22Rv1 (cell line): ENCODE measurements at regions not wholly inside any gene's neighbourhood (a gene's known extent, or its start where the extent isn't known, plus 50 kb on each side); places are given as distances from the start of the nearest gene placed in this dataset.

Source experiments
- H3K27ac ChIP-seq: fragments of 450-650 bp; 2 replicates; pipeline ENCODE4 v1.5.1; 2017
- ZFX ChIP-seq: fragments of 450-650 bp; IDR thresholded peaks from 2 replicates; pipeline ENCODE4 v1.6.1; 2017; ENCODE audit warnings: antibody characterized with exemption, borderline replicate concordance
- TF ChIP-seq, protein P1 (sequence below): fragments of 450-650 bp; IDR thresholded peaks from 2 replicates; pipeline ENCODE4 v1.5.1; 2017; ENCODE audit warnings: mild to moderate bottlenecking

DNA sequence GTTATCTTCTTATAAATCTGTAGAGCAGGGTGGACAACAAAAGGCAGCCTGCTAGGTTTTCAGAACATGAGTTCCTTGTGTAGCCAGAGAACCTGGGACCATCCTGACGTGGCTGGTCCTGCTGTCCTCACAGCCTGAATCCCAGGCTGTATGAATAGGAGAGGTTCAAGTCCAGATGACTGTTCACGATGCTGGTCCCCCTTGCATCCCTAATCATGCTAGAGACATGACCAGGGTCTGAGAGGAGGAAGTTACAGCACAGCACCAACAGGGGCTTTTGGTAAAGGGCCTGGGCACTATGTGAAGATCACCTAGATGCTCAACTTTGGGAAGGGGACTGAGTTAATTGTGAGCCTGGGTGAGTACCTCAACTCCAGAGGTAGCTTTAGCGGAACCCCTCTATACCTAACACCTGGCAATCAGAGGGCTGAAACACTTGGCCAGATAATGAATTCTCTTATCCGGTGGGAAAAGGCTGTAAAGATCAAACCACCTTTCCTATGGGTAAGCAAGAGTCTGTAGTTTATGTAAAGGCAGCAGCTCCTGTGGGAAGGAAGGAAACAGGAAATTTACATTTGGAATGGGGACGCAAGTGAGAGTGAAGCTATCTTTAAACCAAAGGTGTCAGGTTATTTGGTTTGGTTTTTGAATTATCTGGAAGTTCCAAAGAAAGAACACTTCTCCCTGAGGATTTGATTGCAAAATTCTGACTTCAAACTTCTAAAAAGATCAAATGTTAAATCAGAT is 112.8 kb downstream of the DAD1 start:
- no peak overlapping the region for H3K27ac ChIP-seq
- TF ChIP-seq, protein P1, sequence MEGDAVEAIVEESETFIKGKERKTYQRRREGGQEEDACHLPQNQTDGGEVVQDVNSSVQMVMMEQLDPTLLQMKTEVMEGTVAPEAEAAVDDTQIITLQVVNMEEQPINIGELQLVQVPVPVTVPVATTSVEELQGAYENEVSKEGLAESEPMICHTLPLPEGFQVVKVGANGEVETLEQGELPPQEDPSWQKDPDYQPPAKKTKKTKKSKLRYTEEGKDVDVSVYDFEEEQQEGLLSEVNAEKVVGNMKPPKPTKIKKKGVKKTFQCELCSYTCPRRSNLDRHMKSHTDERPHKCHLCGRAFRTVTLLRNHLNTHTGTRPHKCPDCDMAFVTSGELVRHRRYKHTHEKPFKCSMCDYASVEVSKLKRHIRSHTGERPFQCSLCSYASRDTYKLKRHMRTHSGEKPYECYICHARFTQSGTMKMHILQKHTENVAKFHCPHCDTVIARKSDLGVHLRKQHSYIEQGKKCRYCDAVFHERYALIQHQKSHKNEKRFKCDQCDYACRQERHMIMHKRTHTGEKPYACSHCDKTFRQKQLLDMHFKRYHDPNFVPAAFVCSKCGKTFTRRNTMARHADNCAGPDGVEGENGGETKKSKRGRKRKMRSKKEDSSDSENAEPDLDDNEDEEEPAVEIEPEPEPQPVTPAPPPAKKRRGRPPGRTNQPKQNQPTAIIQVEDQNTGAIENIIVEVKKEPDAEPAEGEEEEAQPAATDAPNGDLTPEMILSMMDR, result no peak
- TF ChIP-seq ZFX, result no peak

DNA sequence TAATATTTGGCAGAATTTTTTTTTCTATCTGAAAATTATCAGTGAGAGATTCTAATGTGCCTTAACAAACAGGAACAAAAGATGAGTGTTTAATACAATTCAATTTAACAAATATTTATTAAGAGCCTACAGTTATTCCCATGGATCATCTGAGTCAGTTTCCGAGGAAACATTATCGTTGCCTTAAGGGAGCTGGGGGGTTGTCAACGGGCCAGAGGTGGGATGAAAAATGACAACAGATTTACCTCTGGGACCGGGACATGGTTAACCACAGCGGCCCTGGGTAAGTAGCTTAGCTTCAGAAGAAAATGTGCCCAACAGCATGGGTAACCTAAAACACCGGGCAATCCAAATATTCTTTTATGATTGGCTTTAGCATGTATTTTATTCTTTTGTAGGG is 113.6 kb downstream of the DAD1 start:
- H3K27ac ChIP-seq, result no peak overlapping the region
- TF ChIP-seq ZFX, result no peak
- TF ChIP-seq, protein P1, result no peak

DNA sequence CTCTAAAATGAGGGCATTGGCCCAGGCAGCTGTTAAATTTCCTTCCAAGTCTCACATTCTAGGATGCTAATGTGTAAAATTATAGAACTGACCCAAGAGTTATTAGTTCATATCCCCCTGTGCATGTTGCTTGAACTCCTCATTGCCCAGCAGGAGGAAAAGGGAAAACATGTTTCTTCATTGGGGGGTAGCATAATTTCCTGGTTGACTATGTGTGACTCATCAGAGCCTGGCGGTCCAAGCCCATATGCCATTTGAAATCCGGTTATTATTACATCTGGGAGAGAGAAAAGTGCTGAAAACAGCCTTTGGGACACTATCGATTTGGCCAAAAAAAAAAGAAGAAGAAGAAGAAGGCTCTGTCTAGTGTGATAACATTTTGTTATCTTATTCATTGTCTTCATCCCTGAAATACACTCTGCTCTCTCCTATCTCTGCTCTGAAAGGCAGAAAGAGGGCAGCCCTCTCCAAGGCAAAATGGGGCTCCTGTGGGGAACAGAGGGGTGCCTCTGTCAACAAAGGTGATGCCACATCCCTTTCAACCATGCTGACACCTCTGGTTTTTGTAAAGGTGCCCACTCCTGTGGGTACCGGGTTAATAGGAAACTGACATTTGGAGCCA is 114.2 kb downstream of the DAD1 start:
- H3K27ac ChIP-seq, result no peak overlapping the region
- no peak for TF ChIP-seq ZFX
- TF ChIP-seq, protein P1, result no peak

DNA sequence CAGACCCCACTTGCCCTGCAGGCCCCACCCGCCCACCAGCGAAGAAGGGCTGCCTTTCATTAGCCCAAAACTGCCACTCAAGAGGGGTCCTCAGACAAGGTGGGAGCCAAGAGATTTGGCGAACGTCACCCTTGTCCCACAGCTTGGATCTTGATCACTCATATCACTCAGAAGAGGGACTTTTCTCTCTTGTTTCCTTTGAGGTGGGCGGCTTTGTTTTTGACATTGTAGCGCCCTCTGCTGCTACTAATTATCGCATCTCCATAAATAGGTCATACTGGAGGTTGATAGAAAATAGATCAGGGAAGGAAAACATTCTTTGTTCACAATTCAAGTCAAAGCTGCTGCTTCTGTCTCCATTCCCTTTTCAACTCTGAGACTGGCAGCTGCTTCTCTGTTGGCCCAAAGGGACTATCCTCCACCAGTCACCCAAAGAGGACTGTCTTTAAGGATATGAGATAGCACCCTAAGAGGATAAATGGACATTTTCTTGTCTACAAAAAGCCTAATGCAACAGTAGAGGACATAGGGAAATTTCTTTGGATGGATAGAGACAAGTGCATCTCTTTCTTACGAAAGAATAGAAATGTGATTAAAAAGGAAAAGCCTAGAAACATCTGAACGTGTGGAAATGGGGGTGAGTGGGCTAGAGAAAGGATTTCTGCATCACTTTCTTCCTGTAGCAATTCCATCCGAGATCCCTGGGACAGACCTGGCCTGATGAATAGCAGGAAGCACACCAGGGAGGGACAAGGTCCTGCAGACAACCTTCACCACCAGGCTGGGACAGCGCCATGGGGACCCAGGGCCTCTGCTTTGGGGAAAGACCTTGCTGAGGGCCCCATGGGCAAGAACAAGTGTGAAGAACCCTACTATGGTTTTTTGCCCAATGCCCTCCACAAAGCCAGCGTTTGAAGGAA is 115.8 kb downstream of the DAD1 start:
- no peak overlapping the region for H3K27ac ChIP-seq
- TF ChIP-seq, protein P1, result peak; percentile 71
- TF ChIP-seq ZFX, result no peak

DNA sequence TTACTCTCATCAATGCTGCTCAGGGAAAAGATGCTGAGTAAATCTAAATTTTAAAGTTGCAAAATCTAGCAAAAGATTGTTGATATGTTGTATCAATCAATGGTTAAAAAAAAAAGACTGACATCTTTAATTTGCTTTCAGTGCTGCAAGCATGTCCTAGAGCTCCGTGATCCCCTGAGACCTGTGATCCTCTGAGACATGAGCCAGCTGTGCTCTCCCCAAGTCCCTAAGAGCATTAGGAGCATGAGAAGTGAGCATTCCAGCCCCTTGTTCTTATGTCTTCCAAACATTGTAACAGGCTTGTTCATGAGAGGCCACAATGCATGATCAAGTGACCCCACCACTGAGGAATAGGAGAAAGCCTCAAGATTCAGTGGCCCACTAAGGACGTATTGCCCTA is 116.6 kb downstream of the DAD1 start:
- TF ChIP-seq, protein P1, result no peak
- TF ChIP-seq ZFX, result no peak
- H3K27ac ChIP-seq, result no peak overlapping the region

DNA sequence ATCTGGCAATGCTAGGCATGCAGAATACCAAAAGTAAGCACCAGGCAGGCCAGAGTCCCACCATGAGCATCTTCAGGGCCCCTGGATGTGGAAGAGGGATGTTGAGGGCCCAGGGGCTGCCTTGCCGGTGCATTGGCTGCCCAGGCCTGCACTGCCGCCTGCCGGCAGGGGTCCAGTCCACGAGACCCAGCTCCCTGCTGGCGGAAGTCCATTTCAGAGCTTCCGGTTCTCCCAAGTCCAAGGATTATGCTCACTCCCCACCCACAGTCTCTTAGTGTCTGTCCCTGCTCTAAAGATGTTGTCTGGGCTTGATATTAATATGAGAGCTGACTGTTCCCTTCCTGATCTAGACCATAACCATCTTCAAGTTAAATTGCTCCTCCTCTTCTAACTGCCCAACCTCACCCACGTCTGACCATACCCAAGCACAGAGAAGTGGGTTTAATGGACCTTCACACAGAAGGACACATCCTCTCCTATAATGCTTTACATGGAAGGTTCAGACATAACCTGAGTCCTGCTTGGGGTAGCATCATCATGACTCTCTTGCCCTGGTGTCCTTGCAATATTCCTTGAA is 117.4 kb downstream of the DAD1 start:
- H3K27ac ChIP-seq, result no peak overlapping the region
- no peak for TF ChIP-seq ZFX
- TF ChIP-seq, protein P1, result peak; percentile 60
